Endothelial cell of umbilical vein (primary cell): ENCODE measurements at regions not wholly inside any gene's neighbourhood (a gene's known extent, or its start where the extent isn't known, plus 50 kb on each side); places are given as distances from the start of the nearest gene placed in this dataset.

ENCODE experiments used
- CTCF ChIP-seq, 2 donors: IDR thresholded peaks; 1 replicate in 1 of 2; 2 replicates in 1 of 2; pipeline ENCODE4 v1.5.1; 2011; ENCODE audit warnings: low read length in 2 of 2, mild to moderate bottlenecking in 2 of 2, moderate library complexity in 2 of 2, control low read depth in 1 of 2, inconsistent platforms in 1 of 2, low read depth in 1 of 2; ENCODE audit not compliant: insufficient read depth in 1 of 2; ENCODE audit errors: extremely low read depth in 1 of 2
- EZH2 ChIP-seq: IDR thresholded peaks from 2 replicates; pipeline ENCODE4 v1.6.1; 2012; ENCODE audit warnings: borderline replicate concordance, low read depth, mild to moderate bottlenecking, moderate library complexity, low read length, inconsistent platforms; ENCODE audit not compliant: severe bottlenecking
- FOS ChIP-seq: IDR thresholded peaks from 2 replicates; pipeline ENCODE4 v1.6.1; 2011; ENCODE audit warnings: mild to moderate bottlenecking, low read length, moderate library complexity, borderline replicate concordance; ENCODE audit not compliant: insufficient read depth
- GATA2 ChIP-seq: IDR thresholded peaks from 2 replicates; pipeline ENCODE4 v1.7.0; 2011; ENCODE audit warnings: low read depth, mild to moderate bottlenecking, moderate library complexity, mixed read lengths, low read length; ENCODE audit not compliant: insufficient read length, insufficient read depth
- MYC ChIP-seq: IDR thresholded peaks from one replicate; pipeline ENCODE4 v1.6.1; 2011; ENCODE audit warnings: mild to moderate bottlenecking, low read depth, low read length
- POLR2A ChIP-seq: IDR thresholded peaks from 2 replicates; pipeline ENCODE4 v1.6.1; 2012; ENCODE audit warnings: low read depth, mild to moderate bottlenecking, control low read depth, low read length
- POLR2AphosphoS5 ChIP-seq: IDR thresholded peaks from 2 replicates; pipeline ENCODE4 v1.6.1; 2012; ENCODE audit warnings: low read depth, mild to moderate bottlenecking, control low read depth, low read length, moderate library complexity; ENCODE audit not compliant: insufficient read depth

- TF ChIP-seq CTCF (IDR thresholded peaks at IDR 0.05; ENCODE audit: extremely low read depth in 1 of 2, insufficient read depth in 1 of 2, low read depth in 1 of 2, low read length in 2 of 2) (no peak), POLR2A (no peak), GATA2 (no peak), EZH2 (no peak), POLR2AphosphoS5 (no peak), MYC (no peak), FOS (no peak)
Measured at GRCh38 chr7:7054252-7054830, 128.0 kb upstream of the C1GALT1 start.
